A549 (cell line): ENCODE measurements at regions not wholly inside any gene's neighbourhood (a gene's known extent, or its start where the extent isn't known, plus 50 kb on each side); places are given as distances from the start of the nearest gene placed in this dataset.

Experiments used
- CHD2 ChIP-seq: fragments of 150-350 bp; IDR thresholded peaks from 2 replicates; pipeline ENCODE4 v1.6.1; 2014; ENCODE audit warnings: low read length; ENCODE audit not compliant: partially characterized antibody
- EP300 ChIP-seq, 2 experiments: fragments of >200 bp; sonication (Bioruptor Twin); formaldehyde crosslinking; IDR thresholded peaks; 2 replicates in 1 of 2; 3 replicates in 1 of 2; pipeline ENCODE4 v1.6.1; 2016 to 2017
- MYC ChIP-seq: IDR thresholded peaks from 2 replicates; pipeline ENCODE4 v1.6.1; 2012; ENCODE audit warnings: mild to moderate bottlenecking, inconsistent platforms, low read length, improper control_type of control experiment, borderline replicate concordance
- TF ChIP-seq, protein P1 (sequence below): fragments of >200 bp; sonication (Bioruptor Twin); formaldehyde crosslinking; IDR thresholded peaks from 3 replicates; pipeline ENCODE4 v1.5.1; 2016
- TF ChIP-seq, protein P2 (sequence below): IDR thresholded peaks from 2 replicates; pipeline ENCODE4 v1.6.1; 2012
- TF ChIP-seq, protein P3 (sequence below): IDR thresholded peaks from 2 replicates; pipeline ENCODE4 v1.6.1; 2012

GRCh38 chr4:141845901-141846300, 209.5 kb downstream of the IL15 start:
- TF ChIP-seq, protein P1, sequence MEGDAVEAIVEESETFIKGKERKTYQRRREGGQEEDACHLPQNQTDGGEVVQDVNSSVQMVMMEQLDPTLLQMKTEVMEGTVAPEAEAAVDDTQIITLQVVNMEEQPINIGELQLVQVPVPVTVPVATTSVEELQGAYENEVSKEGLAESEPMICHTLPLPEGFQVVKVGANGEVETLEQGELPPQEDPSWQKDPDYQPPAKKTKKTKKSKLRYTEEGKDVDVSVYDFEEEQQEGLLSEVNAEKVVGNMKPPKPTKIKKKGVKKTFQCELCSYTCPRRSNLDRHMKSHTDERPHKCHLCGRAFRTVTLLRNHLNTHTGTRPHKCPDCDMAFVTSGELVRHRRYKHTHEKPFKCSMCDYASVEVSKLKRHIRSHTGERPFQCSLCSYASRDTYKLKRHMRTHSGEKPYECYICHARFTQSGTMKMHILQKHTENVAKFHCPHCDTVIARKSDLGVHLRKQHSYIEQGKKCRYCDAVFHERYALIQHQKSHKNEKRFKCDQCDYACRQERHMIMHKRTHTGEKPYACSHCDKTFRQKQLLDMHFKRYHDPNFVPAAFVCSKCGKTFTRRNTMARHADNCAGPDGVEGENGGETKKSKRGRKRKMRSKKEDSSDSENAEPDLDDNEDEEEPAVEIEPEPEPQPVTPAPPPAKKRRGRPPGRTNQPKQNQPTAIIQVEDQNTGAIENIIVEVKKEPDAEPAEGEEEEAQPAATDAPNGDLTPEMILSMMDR, result no peak
- TF ChIP-seq, protein P2, sequence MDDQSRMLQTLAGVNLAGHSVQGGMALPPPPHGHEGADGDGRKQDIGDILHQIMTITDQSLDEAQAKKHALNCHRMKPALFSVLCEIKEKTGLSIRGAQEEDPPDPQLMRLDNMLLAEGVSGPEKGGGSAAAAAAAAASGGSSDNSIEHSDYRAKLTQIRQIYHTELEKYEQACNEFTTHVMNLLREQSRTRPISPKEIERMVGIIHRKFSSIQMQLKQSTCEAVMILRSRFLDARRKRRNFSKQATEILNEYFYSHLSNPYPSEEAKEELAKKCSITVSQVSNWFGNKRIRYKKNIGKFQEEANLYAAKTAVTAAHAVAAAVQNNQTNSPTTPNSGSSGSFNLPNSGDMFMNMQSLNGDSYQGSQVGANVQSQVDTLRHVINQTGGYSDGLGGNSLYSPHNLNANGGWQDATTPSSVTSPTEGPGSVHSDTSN, result no peak
- no peak for TF ChIP-seq EP300 (IDR thresholded peaks at IDR 0.05)
- TF ChIP-seq, protein P3, sequence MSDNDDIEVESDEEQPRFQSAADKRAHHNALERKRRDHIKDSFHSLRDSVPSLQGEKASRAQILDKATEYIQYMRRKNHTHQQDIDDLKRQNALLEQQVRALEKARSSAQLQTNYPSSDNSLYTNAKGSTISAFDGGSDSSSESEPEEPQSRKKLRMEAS, result no peak
- no peak for TF ChIP-seq MYC
- no peak for TF ChIP-seq CHD2
